Adrenal gland (tissue), 5 donors: ENCODE measurements at regions not wholly inside any gene's neighbourhood (a gene's known extent, or its start where the extent isn't known, plus 50 kb on each side); places are given as distances from the start of the nearest gene placed in this dataset.

Source experiments
- CTCF ChIP-seq, 6 experiments: fragments of 450-650 bp in 4 of 6; fragments of 200-600 bp in 2 of 6; sonication (generic) in 1 of 6; IDR thresholded peaks; 1 replicate in 5 of 6; 2 replicates in 1 of 6; pipeline versions ENCODE4 v1.5.1 to v1.8.0; 2016 to 2021; ENCODE audit warnings: antibody characterized with exemption in 6 of 6, mild to moderate bottlenecking in 2 of 6, moderate library complexity in 1 of 6
- POLR2A ChIP-seq, 2 donors: fragments of 450-650 bp; IDR thresholded peaks; one replicate each; pipeline ENCODE4 v1.6.1; 2017; ENCODE audit warnings: antibody characterized with exemption in 2 of 2, mild to moderate bottlenecking in 2 of 2, moderate library complexity in 1 of 2
- donor health status: DM: no; HTN: no; CAD: no.

- no peak for TF ChIP-seq CTCF (IDR thresholded peaks at IDR 0.05)
- no peak for TF ChIP-seq POLR2A (IDR thresholded peaks at IDR 0.05)
These were observed 129.8 kb upstream of the TOM1L1 start for GRCh38 chr17:54770836-54771235.
